Immature natural killer cell (primary cell): ENCODE measurements at regions not wholly inside any gene's neighbourhood (a gene's known extent, or its start where the extent isn't known, plus 50 kb on each side); places are given as distances from the start of the nearest gene placed in this dataset.

Experiments
- DNase-seq, 3 donors: peaks; one replicate each; pipeline ENCODE4 v3.0.0; 2022; ENCODE audit warnings: mixed read lengths in 1 of 3
- H3K27ac Mint-ChIP-seq, 6 donors: one replicate each; pipeline ENCODE4 v1.8.0; 2020; ENCODE audit warnings: mixed read lengths in 6 of 6, mild to moderate bottlenecking in 5 of 6, inconsistent platforms in 4 of 6, moderate library complexity in 3 of 6
- H3K27me3 Mint-ChIP-seq, 3 donors: one replicate each; pipeline ENCODE4 v1.8.0; 2020 to 2021; ENCODE audit warnings: low read depth in 3 of 3, mild to moderate bottlenecking in 3 of 3, mixed read lengths in 3 of 3, moderate library complexity in 3 of 3, inconsistent platforms in 1 of 3
- H3K36me3 Mint-ChIP-seq, 3 donors: one replicate each; pipeline ENCODE4 v1.8.0; 2020; ENCODE audit warnings: mixed read lengths in 3 of 3, inconsistent platforms in 2 of 3, mild to moderate bottlenecking in 2 of 3
- H3K4me1 Mint-ChIP-seq, 2 donors: one replicate each; pipeline ENCODE4 v1.8.0; 2020; ENCODE audit warnings: inconsistent platforms in 2 of 2, mild to moderate bottlenecking in 2 of 2, mixed read lengths in 2 of 2, moderate library complexity in 1 of 2
- H3K4me3 Mint-ChIP-seq, 5 donors: one replicate each; pipeline ENCODE4 v1.8.0; 2020; ENCODE audit warnings: mild to moderate bottlenecking in 5 of 5, mixed read lengths in 5 of 5, inconsistent platforms in 3 of 5, moderate library complexity in 3 of 5
- H3K9me3 Mint-ChIP-seq, 6 donors: one replicate each; pipeline ENCODE4 v1.8.0; 2020; ENCODE audit warnings: mild to moderate bottlenecking in 6 of 6, mixed read lengths in 6 of 6, inconsistent platforms in 4 of 6, moderate library complexity in 3 of 6

DNA sequence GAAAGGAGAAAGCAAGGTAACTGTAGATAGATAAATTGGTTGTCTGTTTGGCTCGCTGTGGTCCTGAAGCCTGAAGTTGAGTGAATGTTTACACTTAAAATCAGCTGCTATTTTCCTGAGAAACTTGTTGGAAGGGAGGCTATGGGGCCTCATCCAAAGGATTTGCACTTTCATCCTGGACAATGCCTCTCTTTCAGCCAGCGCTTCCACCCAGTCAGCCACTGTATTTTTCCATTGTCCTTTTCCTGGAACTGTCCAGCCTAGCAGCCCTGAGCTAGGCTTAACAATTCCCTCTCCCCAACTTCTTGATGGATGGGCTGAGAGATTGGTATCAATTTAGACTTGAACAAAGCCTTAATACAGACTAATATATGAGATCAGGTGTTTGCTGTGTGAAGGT is 429.2 kb downstream of the DMAC1 start:
- H3K4me1 Mint-ChIP-seq = no peaks in the 10 kb centered on the region
- H3K27ac Mint-ChIP-seq = no peak overlapping the region
- H3K4me3 Mint-ChIP-seq = no peak overlapping the region
- peaks cover 0 to 2% (median 0%) of the 10 kb centered on the region in 3 donors for H3K27me3 Mint-ChIP-seq
- no peak for DNase-seq
- no peaks in the 10 kb centered on the region for H3K9me3 Mint-ChIP-seq
- no peaks in the 10 kb centered on the region for H3K36me3 Mint-ChIP-seq

DNA sequence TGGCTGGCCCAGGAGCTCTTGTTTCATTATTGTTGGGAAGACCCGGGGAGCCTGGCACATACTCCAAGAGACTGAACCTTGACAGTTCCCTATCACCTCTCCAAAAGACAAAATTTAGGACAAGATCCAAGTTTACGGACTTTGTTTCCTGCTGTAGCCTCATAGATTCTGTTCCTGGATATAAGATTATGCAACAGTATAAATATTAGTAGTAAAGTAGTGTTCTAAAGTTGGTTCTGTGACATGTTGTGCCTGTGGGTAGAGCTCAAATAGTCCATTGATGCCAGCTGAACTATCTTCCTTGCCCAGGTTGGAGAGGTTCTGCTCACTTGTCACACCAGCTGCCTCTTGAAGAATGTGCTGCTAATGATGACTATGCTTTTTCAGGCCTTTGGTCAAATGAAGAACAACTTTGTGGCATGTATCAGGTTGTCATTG is 430.2 kb downstream of the DMAC1 start:
- Mint-ChIP-seq H3K27ac (no peak overlapping the region), H3K9me3 (no peaks in the 10 kb centered on the region), H3K36me3 (no peaks in the 10 kb centered on the region), H3K27me3 (peaks cover 0 to 2% (median 0%) of the 10 kb centered on the region in 3 donors), H3K4me1 (no peaks in the 10 kb centered on the region), H3K4me3 (no peak overlapping the region)
- no peak for DNase-seq

DNA sequence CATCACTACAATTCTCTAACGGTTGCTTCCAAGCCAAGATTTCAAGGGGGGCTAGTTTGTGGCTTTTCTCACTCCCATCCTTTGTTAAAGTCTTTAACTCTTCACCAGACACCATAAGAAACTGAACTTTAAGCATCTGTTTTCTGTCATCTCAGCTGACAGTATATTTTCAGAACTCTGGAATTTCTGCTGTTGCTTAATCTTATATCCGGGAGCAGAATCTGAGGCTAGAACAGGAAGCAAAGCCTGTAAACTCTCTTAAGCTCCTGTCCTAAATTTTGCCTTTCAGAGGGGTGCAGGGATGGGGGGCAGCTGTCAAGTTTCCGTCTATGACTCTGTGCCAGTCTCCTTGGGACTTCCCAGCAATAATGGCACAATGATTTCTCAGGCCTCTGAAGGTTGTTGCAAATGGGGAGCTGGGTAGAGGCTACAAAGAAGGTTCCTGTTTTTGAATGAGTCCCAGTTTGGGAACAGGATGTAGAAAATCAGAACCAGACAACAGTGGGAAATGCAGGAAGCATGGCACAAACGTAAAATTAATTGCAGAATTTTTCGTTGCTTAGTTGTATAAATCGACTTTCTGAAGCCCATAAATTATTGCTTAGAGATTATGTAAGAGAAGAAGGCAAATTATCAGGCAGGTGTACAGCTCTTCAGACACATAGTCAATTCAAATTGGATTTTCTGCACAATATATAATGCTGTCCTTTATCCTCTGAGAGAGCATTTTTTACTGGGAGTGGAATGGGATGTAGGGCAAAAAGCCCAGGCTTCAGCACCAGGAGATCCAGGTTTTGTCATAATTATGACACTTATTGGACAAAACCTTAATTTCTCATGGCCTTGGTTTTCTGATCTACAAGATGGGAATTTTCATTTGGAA is 430.9 kb downstream of the DMAC1 start:
- no peak overlapping the region for H3K4me3 Mint-ChIP-seq
- H3K27ac Mint-ChIP-seq = no peak overlapping the region
- no peak for DNase-seq
- peaks cover 0 to 2% (median 0%) of the 10 kb centered on the region in 3 donors for H3K27me3 Mint-ChIP-seq
- no peaks in the 10 kb centered on the region for H3K9me3 Mint-ChIP-seq
- H3K4me1 Mint-ChIP-seq = no peaks in the 10 kb centered on the region
- H3K36me3 Mint-ChIP-seq = no peaks in the 10 kb centered on the region

DNA sequence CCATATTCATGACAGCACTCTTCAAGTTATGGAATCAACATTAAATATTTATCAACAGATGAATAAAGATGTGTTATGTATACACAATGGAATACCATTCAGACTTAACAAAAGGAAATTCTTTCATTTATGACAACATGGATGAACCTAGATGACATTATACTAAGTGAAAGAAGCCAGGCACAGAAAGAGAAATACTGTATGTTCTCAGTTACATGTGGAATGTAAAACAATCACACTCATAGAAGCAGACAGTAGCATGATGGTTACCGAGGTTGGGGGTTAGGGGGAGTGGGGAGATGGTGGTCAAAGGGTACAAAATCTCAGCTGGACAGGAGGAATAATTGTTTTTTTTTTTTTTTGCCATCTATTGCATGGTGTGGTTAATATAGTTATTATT is 431.9 kb downstream of the DMAC1 start:
- DNase-seq = no peak
- H3K4me1 Mint-ChIP-seq = no peaks in the 10 kb centered on the region
- no peak overlapping the region for H3K4me3 Mint-ChIP-seq
- H3K27me3 Mint-ChIP-seq = peaks cover 0 to 2% (median under 1%) of the 10 kb centered on the region in 3 donors
- no peak overlapping the region for H3K27ac Mint-ChIP-seq
- H3K9me3 Mint-ChIP-seq = no peaks in the 10 kb centered on the region
- no peaks in the 10 kb centered on the region for H3K36me3 Mint-ChIP-seq

DNA sequence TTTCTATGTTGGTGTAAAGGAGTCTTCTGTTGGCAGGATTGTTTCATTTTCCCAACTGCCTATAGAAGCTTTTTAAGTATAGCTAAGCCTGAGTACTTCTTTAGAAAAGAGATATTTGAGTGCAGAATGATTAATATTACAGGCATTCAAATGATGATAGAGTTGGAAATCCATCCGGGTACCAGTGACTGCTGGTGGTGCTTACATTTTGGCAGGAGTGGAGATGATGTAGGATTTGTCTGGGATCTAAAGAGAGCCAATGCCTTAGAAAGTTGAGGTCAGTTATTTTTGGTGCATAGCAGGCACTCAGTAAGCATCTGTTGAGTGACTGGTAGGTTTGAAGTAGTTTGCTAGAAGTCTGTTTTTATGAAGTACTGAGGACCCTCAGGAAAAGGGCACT is 433.5 kb downstream of the DMAC1 start:
- Mint-ChIP-seq H3K27me3 (peaks cover 0 to 5% (median under 1%) of the 10 kb centered on the region in 3 donors), H3K36me3 (no peaks in the 10 kb centered on the region), H3K4me1 (no peaks in the 10 kb centered on the region), H3K4me3 (no peak overlapping the region), H3K27ac (no peak overlapping the region), H3K9me3 (no peaks in the 10 kb centered on the region)
- DNase-seq = no peak

DNA sequence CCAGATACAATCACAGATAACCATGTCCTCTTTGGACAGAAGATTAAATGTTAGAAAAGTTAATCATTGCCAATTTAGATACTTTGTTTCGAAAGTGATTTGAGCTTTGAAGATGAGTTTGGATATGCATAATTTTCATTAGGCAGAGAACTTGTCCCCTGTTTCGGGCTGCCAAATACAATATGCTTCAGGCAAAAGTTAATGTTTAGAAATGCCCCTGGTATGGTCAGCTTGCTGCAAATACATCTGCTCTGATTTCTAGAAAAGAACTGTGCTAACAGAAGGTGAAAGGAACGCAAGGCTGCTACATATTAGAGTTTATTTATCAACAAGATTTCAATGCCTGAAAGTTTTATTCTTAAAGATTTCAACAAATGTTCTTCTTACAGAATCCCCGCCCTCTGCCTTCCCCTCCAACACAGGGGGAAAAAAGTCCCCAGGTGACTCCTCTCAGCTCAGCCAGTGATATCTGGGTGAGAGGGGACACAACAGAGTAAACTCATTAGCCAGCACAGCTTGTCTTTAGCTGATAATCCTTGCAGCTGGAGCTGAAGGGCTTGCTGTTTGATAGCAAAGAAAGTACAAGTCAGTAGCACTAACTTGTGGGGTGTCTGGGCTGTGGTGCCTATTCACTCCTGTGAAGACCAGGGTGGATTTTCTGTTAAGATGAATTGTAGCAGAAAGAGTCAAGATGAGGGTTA is 435.7 kb downstream of the DMAC1 start:
- DNase-seq = no peak
- Mint-ChIP-seq H3K4me3 (no peak overlapping the region), H3K4me1 (no peaks in the 10 kb centered on the region), H3K27ac (no peak overlapping the region), H3K36me3 (no peaks in the 10 kb centered on the region), H3K27me3 (peaks cover 0 to 5% (median 0%) of the 10 kb centered on the region in 3 donors), H3K9me3 (peaks cover 0 to 3% (median 0%) of the 10 kb centered on the region in 6 donors)

DNA sequence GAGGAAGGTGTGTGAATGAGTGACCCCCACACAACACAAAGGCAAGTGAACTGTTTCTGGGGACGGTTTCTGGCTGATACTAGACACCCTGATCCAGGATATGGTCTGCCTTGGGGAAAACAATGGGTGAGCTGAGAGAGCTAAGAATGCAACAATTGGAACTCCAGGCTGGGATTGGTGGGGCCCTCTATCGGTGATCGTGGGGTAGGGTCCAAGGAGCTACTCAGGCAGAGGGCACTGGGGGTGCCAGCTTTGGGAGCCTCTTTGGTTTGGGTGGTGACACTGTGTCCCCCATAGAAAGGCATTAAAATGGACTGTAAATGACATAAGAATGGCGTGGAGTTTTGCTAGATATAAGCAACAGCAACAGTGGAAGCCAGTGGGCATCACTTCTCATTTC is 439.1 kb downstream of the DMAC1 start:
- no peaks in the 10 kb centered on the region for H3K36me3 Mint-ChIP-seq
- H3K4me3 Mint-ChIP-seq = no peak overlapping the region
- H3K27me3 Mint-ChIP-seq = peaks cover 0 to 5% (median 3%) of the 10 kb centered on the region in 3 donors
- no peak for DNase-seq
- H3K27ac Mint-ChIP-seq = no peak overlapping the region
- H3K4me1 Mint-ChIP-seq = no peaks in the 10 kb centered on the region
- peaks cover 0 to 3% (median 0%) of the 10 kb centered on the region in 6 donors for H3K9me3 Mint-ChIP-seq

DNA sequence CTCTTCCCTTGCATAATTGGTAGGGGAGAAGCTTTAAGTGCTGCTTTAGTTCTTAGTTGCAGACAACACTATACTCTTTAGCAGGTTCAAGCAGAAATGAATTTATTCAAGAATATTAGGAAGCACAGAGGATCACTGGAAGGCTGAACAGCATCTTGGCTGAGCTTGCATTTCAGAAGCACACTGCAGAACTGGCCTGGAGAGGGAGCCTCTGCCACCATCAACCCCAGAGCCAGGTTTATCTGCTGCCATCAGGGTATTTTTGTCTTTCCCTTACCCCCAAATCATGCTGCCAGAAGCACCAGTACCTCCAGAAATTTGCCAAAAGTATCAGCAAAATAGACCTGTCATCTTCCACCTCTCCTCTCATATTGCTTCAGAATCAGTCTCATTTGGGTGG is 440.7 kb downstream of the DMAC1 start:
- no peak for DNase-seq
- Mint-ChIP-seq H3K4me3 (no peak overlapping the region), H3K27ac (no peak overlapping the region), H3K27me3 (peaks cover 0 to 8% (median 5%) of the 10 kb centered on the region in 3 donors), H3K4me1 (no peaks in the 10 kb centered on the region), H3K36me3 (no peaks in the 10 kb centered on the region), H3K9me3 (peaks cover 0 to 3% (median 0%) of the 10 kb centered on the region in 6 donors)

DNA sequence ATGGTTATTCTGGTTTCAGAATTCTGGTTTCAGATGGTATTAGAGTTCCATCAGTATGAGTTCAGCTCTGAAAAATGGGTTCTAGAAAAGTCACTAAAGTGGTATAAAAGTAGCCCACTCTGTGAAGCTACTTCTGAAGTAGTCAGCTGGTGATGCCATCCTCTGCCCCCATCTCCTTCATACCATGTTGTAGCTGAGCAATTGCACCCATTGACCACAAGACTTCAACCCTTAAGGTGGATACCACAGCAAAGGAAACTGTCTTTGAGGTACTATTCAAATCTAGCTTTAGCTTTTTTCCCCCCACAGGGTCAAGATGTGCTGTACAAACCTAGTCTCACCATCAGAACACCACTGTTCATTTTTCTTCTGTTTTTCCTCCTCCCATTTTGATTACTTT is 444.9 kb downstream of the DMAC1 start:
- Mint-ChIP-seq H3K4me1 (no peaks in the 10 kb centered on the region), H3K27me3 (peaks cover 2 to 8% (median 3%) of the 10 kb centered on the region in 3 donors), H3K36me3 (peaks cover 0 to 3% (median 0%) of the 10 kb centered on the region in 3 donors), H3K4me3 (no peak overlapping the region), H3K27ac (no peak overlapping the region), H3K9me3 (peaks cover 0 to 4% (median 1%) of the 10 kb centered on the region in 6 donors)
- DNase-seq = no peak

DNA sequence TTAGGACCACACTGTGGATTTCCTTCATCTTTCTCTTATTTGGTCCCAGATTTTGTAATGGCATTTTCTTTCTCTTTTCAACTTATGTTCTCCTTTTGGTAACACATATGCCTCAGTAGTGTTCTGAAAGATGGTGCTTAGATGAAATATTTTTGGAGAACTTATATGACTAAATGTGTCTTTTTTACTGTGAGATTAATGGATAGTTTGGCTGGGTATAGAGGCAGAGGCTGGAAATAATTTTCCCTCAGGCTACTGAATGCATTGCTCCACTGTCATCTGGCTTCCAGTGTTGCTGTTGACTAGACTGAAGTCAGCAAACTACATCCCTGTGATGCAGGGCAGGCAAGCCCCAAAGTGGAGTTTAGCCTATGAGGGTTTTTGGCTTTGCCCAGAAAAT is 450.9 kb downstream of the DMAC1 start:
- no peak for DNase-seq
- Mint-ChIP-seq H3K27me3 (peaks cover 0 to 3% (median 3%) of the 10 kb centered on the region in 3 donors), H3K4me3 (no peak overlapping the region), H3K4me1 (no peaks in the 10 kb centered on the region), H3K27ac (no peak overlapping the region), H3K9me3 (peaks cover 0 to 17% (median 5%) of the 10 kb centered on the region in 6 donors), H3K36me3 (peaks cover 0 to 8% (median 5%) of the 10 kb centered on the region in 3 donors)

DNA sequence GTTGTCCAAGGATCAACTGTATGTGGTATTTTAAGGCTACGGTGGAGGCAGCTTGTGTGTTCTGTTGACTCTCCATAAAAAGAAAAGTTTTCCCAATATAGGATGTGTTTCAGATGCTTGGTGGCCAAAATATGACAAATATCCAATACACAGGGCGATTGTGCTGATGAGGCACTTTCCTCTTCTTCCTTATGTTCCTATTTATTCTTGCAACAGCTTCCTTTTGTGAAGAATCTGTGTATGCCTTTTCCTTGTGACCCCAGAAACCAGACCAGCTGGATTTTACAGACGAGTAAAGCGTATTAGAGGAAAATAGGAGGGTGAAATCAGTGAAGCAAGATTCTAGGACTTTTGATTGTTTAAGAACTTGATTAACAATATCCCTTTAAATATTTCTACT is 452.0 kb downstream of the DMAC1 start:
- H3K27ac Mint-ChIP-seq = no peak overlapping the region
- no peak overlapping the region for H3K4me3 Mint-ChIP-seq
- H3K9me3 Mint-ChIP-seq = peaks cover 0 to 17% (median 5%) of the 10 kb centered on the region in 6 donors
- H3K36me3 Mint-ChIP-seq = peaks cover 0 to 8% (median 5%) of the 10 kb centered on the region in 3 donors
- H3K4me1 Mint-ChIP-seq = no peaks in the 10 kb centered on the region
- no peak for DNase-seq
- H3K27me3 Mint-ChIP-seq = peaks cover 0 to 5% (median 3%) of the 10 kb centered on the region in 3 donors

DNA sequence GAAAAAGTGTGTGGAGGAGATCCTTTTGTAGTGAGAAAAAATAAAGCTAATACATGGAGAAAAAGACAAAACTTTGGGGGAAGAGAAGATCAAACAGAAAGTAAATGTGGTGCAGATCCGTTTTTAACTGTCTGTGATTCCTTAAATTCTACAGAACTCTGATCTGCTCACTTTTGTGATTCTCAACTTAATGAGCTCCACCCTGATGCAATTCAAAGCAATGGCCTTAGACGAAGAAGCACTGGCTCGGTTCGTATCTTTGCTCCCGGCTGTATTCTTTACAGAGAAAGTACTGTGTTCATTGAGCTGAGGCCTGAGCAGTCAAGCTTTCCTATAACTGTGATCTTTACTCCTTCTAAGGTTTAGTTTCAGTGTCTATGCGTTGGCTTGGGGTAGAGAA is 453.4 kb downstream of the DMAC1 start:
- peaks cover 0 to 17% (median 4%) of the 10 kb centered on the region in 6 donors for H3K9me3 Mint-ChIP-seq
- DNase-seq = no peak
- H3K4me1 Mint-ChIP-seq = no peaks in the 10 kb centered on the region
- peaks cover 0 to 5% (median 3%) of the 10 kb centered on the region in 3 donors for H3K27me3 Mint-ChIP-seq
- H3K36me3 Mint-ChIP-seq = peaks cover 0 to 8% (median 5%) of the 10 kb centered on the region in 3 donors
- no peak overlapping the region for H3K27ac Mint-ChIP-seq
- H3K4me3 Mint-ChIP-seq = no peak overlapping the region

DNA sequence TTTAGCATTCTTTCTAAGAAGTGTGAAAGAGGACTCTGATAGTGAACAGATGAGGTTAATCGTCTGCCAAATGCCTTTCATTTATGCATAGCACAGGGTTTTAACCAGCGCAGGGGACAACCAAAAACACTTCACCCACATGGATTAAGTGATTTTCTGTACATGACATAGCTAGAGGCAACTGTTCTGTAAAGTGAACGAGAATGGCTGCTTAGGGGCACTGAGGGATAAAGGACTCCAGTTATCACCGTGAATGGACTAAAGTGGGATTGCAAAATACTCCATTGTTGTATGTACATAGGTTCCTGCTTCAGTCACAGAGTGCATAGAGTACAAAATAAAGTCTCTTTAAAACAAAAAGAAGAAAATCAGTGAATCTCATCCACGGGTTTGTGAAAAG is 456.8 kb downstream of the DMAC1 start:
- no peak for DNase-seq
- Mint-ChIP-seq H3K27me3 (peaks cover 0 to 3% (median 2%) of the 10 kb centered on the region in 3 donors), H3K4me3 (no peak overlapping the region), H3K9me3 (peaks cover 0 to 2% (median 0%) of the 10 kb centered on the region in 6 donors), H3K4me1 (no peaks in the 10 kb centered on the region), H3K27ac (no peak overlapping the region), H3K36me3 (peaks cover 0 to 4% (median 0%) of the 10 kb centered on the region in 3 donors)

DNA sequence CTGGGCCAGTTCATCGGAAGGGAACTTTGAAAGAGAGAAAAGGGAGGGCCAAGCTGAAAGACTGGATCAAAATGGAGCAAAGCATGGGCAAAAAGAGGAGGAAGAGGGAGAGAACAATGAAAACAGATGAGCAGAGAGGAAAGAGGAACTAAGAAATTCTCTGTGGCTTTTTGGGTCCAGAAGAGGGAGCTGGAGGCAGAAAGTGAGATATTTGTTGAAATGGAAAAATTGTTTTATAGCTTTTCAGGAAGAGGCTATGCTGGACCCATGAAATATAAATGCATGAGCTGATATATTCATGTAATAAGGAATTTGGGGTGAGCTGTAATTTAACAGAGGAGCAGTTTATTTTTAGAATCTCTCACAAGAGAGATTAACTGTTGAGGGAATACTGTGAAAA is 457.3 kb downstream of the DMAC1 start:
- Mint-ChIP-seq H3K36me3 (peaks cover 0 to 4% (median 0%) of the 10 kb centered on the region in 3 donors), H3K4me3 (no peak overlapping the region), H3K27me3 (peaks cover 0 to 3% (median 2%) of the 10 kb centered on the region in 3 donors), H3K9me3 (peaks cover 0 to 2% (median 0%) of the 10 kb centered on the region in 6 donors), H3K27ac (no peak overlapping the region), H3K4me1 (no peaks in the 10 kb centered on the region)
- DNase-seq = no peak
